K562 (cell line): ENCODE measurements at regions not wholly inside any gene's neighbourhood (a gene's known extent, or its start where the extent isn't known, plus 50 kb on each side); places are given as distances from the start of the nearest gene placed in this dataset.

ENCODE experiments used
- ATAC-seq: fragments of 200-7000 bp; cut with Tn5 transposase; 3 replicates; pipeline ENCODE4 v1.9.1; 2020; ENCODE audit warnings: moderate library complexity
- BruUV-seq: library from RNA; stranded (reverse); fragments of 400-500 nt; replicated peaks from 2 replicates; lab custom pipeline; 2021; lab: Mats Ljungman, UMichigan
- CTCF ChIA-PET: fragments of 300-600 bp; formaldehyde crosslinking; extraction: SDS; loops from one replicate; lab custom pipeline; 2021; ENCODE audit warnings: low intra/inter-chr PET ratio; lab: Yijun Ruan, JAX
- POLR2A ChIA-PET: fragments of 300-600, 350-650 bp; sonication (Branson Sonifier 250); formaldehyde crosslinking; extraction: SDS; loops from one replicate; lab custom pipeline; 2021; ENCODE audit warnings: antibody characterized with exemption, inconsistent platforms; lab: Yijun Ruan, JAX
- DNase-seq, 4 experiments: peaks; one replicate each; pipeline versions ENCODE4 v3.0.0 to v3.0.0-alpha.2; 2011 to 2018; ENCODE audit warnings: low spot score in 3 of 4, mixed read lengths in 3 of 4; ENCODE audit errors: extremely low read depth in 1 of 4
- FAIRE-seq: peaks from 2 replicates; lab custom pipeline; 2011; peaks lifted over from hg19 to GRCh38; lab: Jason Lieb, UNC
- H2AFZ ChIP-seq: 2 replicates; pipeline ENCODE4 v1.6.0; 2011; ENCODE audit warnings: low read depth, low read length, control low read depth, inconsistent platforms
- H3K27ac ChIP-seq: fragments of 200-600 bp; 3 replicates; pipeline ENCODE4 v1.8.0; 2011; ENCODE audit warnings: low read depth, mild to moderate bottlenecking, control low read depth, inconsistent platforms, low read length, moderate library complexity, mixed read lengths; ENCODE audit errors: extremely low read depth
- H3K27me3 ChIP-seq, 2 experiments: fragments of 300-600 bp in 1 of 2; 2 replicates in 1 of 2; 3 replicates in 1 of 2; pipeline versions ENCODE4 v1.6.0 to v1.8.0; 2011; ENCODE audit warnings: inconsistent platforms in 2 of 2, low read length in 2 of 2, mild to moderate bottlenecking in 1 of 2, mixed read lengths in 1 of 2, moderate library complexity in 1 of 2; ENCODE audit not compliant: control insufficient read depth in 2 of 2, insufficient read depth in 2 of 2
- H3K36me3 ChIP-seq: fragments of 300-600 bp; 3 replicates; pipeline ENCODE4 v1.8.0; 2011; ENCODE audit warnings: mild to moderate bottlenecking, low read length, inconsistent platforms; ENCODE audit not compliant: control insufficient read depth, insufficient read depth
- H3K4me1 ChIP-seq, 2 experiments: fragments of 200-600 bp in 1 of 2; replicated peaks in 1 of 2; 2 replicates in 1 of 2; 3 replicates in 1 of 2; pipeline versions ENCODE4 v1.5.1 to v1.8.0; 2011; ENCODE audit warnings: inconsistent platforms in 2 of 2, low read length in 2 of 2, mild to moderate bottlenecking in 1 of 2, mixed read lengths in 1 of 2, moderate library complexity in 1 of 2; ENCODE audit not compliant: control insufficient read depth in 2 of 2, insufficient read depth in 2 of 2
- H3K4me2 ChIP-seq: 2 replicates; pipeline ENCODE4 v1.6.1; 2011; ENCODE audit warnings: low read length, control low read depth, inconsistent platforms, mixed read lengths; ENCODE audit not compliant: insufficient read depth
- H3K4me3 ChIP-seq: fragments of 200-600 bp; sonication (generic), shearing (Covaris generic); 2 replicates; pipeline ENCODE4 v1.5.1; 2016; ENCODE audit warnings: control low read depth, inconsistent platforms
- H3K79me2 ChIP-seq: fragments of 200-600 bp; 3 replicates; pipeline ENCODE4 v1.8.0; 2011; ENCODE audit warnings: low read length, inconsistent platforms; ENCODE audit not compliant: control insufficient read depth, insufficient read depth
- H3K9ac ChIP-seq, 2 experiments: 2 replicates each; pipeline versions ENCODE4 v1.6.0 to v1.6.1; 2011; ENCODE audit warnings: low read depth in 2 of 2, low read length in 2 of 2, control low read depth in 1 of 2, inconsistent platforms in 1 of 2, mild to moderate bottlenecking in 1 of 2, mixed read lengths in 1 of 2; ENCODE audit not compliant: insufficient read depth in 1 of 2
- H3K9me1 ChIP-seq: one replicate; pipeline ENCODE4 v1.6.0; 2011; ENCODE audit warnings: inconsistent platforms, mild to moderate bottlenecking, low read length, moderate library complexity; ENCODE audit not compliant: control insufficient read depth, insufficient read depth
- H3K9me3 ChIP-seq: replicated peaks from 2 replicates; pipeline ENCODE4 v1.5.1; 2011; ENCODE audit warnings: low read depth, low read length, inconsistent platforms; ENCODE audit not compliant: control insufficient read depth, insufficient read depth
- H4K20me1 ChIP-seq: replicated peaks from 2 replicates; pipeline ENCODE4 v1.6.1; 2011; ENCODE audit warnings: low read length, inconsistent platforms, mixed read lengths; ENCODE audit not compliant: control insufficient read depth, insufficient read depth
- ARID4B ChIP-seq: sonication (generic); formaldehyde crosslinking; IDR thresholded peaks from 2 replicates; pipeline ENCODE4 v1.8.0; 2022; ENCODE audit warnings: mild to moderate bottlenecking, missing genetic modification reagents
- ATF1 ChIP-seq, 2 experiments: fragments of 450-650 bp in 1 of 2; IDR thresholded peaks; 2 replicates each; pipeline ENCODE4 v1.6.1; 2016; ENCODE audit warnings: missing compliant biosample characterization in 1 of 2, missing genetic modification characterization in 1 of 2
- CBX8 ChIP-seq: fragments of 200-600 bp; sonication (generic); IDR thresholded peaks from 2 replicates; pipeline ENCODE4 v1.6.1; 2012; ENCODE audit warnings: borderline replicate concordance, mixed run types, low read depth, mild to moderate bottlenecking, moderate library complexity, mixed read lengths, low read length, control low read depth, inconsistent platforms; ENCODE audit not compliant: poor library complexity, severe bottlenecking; ENCODE audit errors: extremely low read depth
- CTCF ChIP-seq, 3 experiments: IDR thresholded peaks in 2 of 3; conservative IDR thresholded peaks in 1 of 3; 2 replicates each; pipeline ENCODE4 v1.5.1; 2011 to 2012; ENCODE audit warnings: low read length in 3 of 3, mild to moderate bottlenecking in 3 of 3, control low read depth in 2 of 3, improper control_type of control experiment in 1 of 3, inconsistent platforms in 1 of 3, low read depth in 1 of 3, mixed read lengths in 1 of 3, moderate library complexity in 1 of 3; ENCODE audit not compliant: insufficient read depth in 2 of 3
- HDGF ChIP-seq: fragments of 450-650 bp; IDR thresholded peaks from 2 replicates; pipeline ENCODE4 v1.6.1; 2016
- KLF1 ChIP-seq: fragments of 450-650 bp; IDR thresholded peaks from 2 replicates; pipeline ENCODE4 v1.6.1; 2016; ENCODE audit warnings: missing genetic modification characterization, missing compliant biosample characterization
- SIN3B ChIP-seq: fragments of 450-650 bp; IDR thresholded peaks from 2 replicates; pipeline ENCODE4 v1.6.1; 2017; ENCODE audit warnings: low read depth, mild to moderate bottlenecking, moderate library complexity
- TSC22D4 ChIP-seq: fragments of 450-650 bp; IDR thresholded peaks from 2 replicates; pipeline ENCODE4 v1.6.1; 2016; ENCODE audit warnings: missing genetic modification characterization, missing biosample characterization, control low read depth
- ZNF436 ChIP-seq: fragments of 250-450, 450-650 bp; sonication (Bioruptor Pico); formaldehyde crosslinking; IDR thresholded peaks from 2 replicates; pipeline ENCODE4 v1.7.0; 2020; ENCODE audit warnings: mild to moderate bottlenecking
- ZNF445 ChIP-seq: fragments of 250-450 bp; sonication (Bioruptor Pico); IDR thresholded peaks from 2 replicates; pipeline ENCODE4 v1.4.0; 2020; ENCODE audit warnings: low read depth, mild to moderate bottlenecking, moderate library complexity
- WGBS: fragments of 100-300 bp; shearing (Covaris generic); methylation state at CpG from one replicate; pipeline ENCODE4 v1.1.6; 2016; ENCODE audit warnings: low coverage, mixed read lengths; ENCODE audit not compliant: insufficient coverage; ENCODE audit errors: missing lambda C conversion rate; 5-methylcytosine and 5-hydroxymethylcytosine counted together
- in situ Hi-C: fragments of 300-500 bp; cut with MboI; formaldehyde crosslinking; loops from 4 replicates; pipeline ENCODE4 v1.15.0; 2018; ENCODE audit warnings: inconsistent platforms, mixed read lengths
- intact Hi-C: fragments of 100-400 bp; cut with micrococcal nuclease; formaldehyde crosslinking; loops from 2 replicates; pipeline ENCODE4 v1.14.2; 2022

GRCh38 chr4:185875316-185875907 lies 63.4 kb upstream of the SORBS2 start:
- Histone ChIP-seq H3K79me2 (no peaks in the 10 kb centered on the region), H4K20me1 (no peaks in the 10 kb centered on the region), H2AFZ (no peak overlapping the region), H3K27me3 (peaks cover 0 to 2% of the 10 kb centered on the region in 2 experiments; a peak in 2 of 5 replicates), H3K4me3 (no peak overlapping the region), H3K4me2 (no peak overlapping the region), H3K9ac (no peak overlapping the region), H3K9me1 (no peaks in the 10 kb centered on the region), H3K4me1 (no peaks in the 10 kb centered on the region), H3K27ac (no peak overlapping the region), H3K36me3 (no peaks in the 10 kb centered on the region), H3K9me3 (no peaks in the 10 kb centered on the region)
- DNase-seq: no peak
- no peak for TF ChIP-seq CBX8
- BruUV-seq: no TSS peak
- no peak for ATAC-seq
- ChIA-PET CTCF (no interaction called here), POLR2A (no interaction called here)
- in situ Hi-C loops: no loop called here
- FAIRE-seq: no peak
- intact Hi-C loops: no loop called here
- WGBS: under 1% methylated on average over 6 of the region's 6 CpGs

- in situ Hi-C loops (no loop called here), intact Hi-C loops (no loop called here)
- H3K4me1 ChIP-seq: no peaks in the 10 kb centered on the region
- no peaks in the 10 kb centered on the region for H3K79me2 ChIP-seq
- FAIRE-seq (no peak), ATAC-seq (no peak), DNase-seq (no peak)
- no peak overlapping the region for H3K27ac ChIP-seq
- no peaks in the 10 kb centered on the region for H3K9me3 ChIP-seq
- H3K27me3 ChIP-seq: no peaks in the 10 kb centered on the region
- no peaks in the 10 kb centered on the region for H3K36me3 ChIP-seq
- 0% methylated on average over 14 of the region's 14 CpGs for WGBS
- H3K4me3 ChIP-seq: no peak overlapping the region
- no peak overlapping the region for H2AFZ ChIP-seq
- no peak overlapping the region for H3K4me2 ChIP-seq
- ChIA-PET POLR2A (no interaction called here), CTCF (no interaction called here)
- no peaks in the 10 kb centered on the region for H3K9me1 ChIP-seq
- BruUV-seq: no TSS peak
- no peak overlapping the region for H3K9ac ChIP-seq
- H4K20me1 ChIP-seq: no peaks in the 10 kb centered on the region
- TF ChIP-seq CTCF (IDR thresholded peaks at IDR 0.05 in 2 of 3, conservative IDR thresholded peaks at IDR 0.05 in 1 of 3; ENCODE audit: insufficient read depth in 2 of 3, low read depth in 1 of 3, low read length in 3 of 3): no peak
- no peak for TF ChIP-seq SIN3B
- TF ChIP-seq ARID4B (CRISPR knock-in tag): no peak
- TF ChIP-seq KLF1: no peak
- TF ChIP-seq ATF1 (CRISPR knock-in tag; IDR thresholded peaks at IDR 0.05): no peak
- TF ChIP-seq ATF1 (tag; IDR thresholded peaks at IDR 0.05): no peak
- no peak for TF ChIP-seq ZNF436 (CRISPR knock-in tag)
- no peak for TF ChIP-seq TSC22D4
- TF ChIP-seq ZNF445 (CRISPR knock-in tag): no peak
- TF ChIP-seq HDGF: no peak
Observed at GRCh38 chr4:185878633-185879032, 66.6 kb upstream of the SORBS2 start.
